Amniotic stem cell (primary cell): ENCODE measurements at regions not wholly inside any gene's neighbourhood (a gene's known extent, or its start where the extent isn't known, plus 50 kb on each side); places are given as distances from the start of the nearest gene placed in this dataset.
A peak's percentile ranks its signal among the peaks of the same experiment; 100 is the strongest.

ENCODE experiments used
- DNase-seq: peaks from one replicate; lab custom pipeline; 2025; lab: John Stamatoyannopoulos, UW

DNA sequence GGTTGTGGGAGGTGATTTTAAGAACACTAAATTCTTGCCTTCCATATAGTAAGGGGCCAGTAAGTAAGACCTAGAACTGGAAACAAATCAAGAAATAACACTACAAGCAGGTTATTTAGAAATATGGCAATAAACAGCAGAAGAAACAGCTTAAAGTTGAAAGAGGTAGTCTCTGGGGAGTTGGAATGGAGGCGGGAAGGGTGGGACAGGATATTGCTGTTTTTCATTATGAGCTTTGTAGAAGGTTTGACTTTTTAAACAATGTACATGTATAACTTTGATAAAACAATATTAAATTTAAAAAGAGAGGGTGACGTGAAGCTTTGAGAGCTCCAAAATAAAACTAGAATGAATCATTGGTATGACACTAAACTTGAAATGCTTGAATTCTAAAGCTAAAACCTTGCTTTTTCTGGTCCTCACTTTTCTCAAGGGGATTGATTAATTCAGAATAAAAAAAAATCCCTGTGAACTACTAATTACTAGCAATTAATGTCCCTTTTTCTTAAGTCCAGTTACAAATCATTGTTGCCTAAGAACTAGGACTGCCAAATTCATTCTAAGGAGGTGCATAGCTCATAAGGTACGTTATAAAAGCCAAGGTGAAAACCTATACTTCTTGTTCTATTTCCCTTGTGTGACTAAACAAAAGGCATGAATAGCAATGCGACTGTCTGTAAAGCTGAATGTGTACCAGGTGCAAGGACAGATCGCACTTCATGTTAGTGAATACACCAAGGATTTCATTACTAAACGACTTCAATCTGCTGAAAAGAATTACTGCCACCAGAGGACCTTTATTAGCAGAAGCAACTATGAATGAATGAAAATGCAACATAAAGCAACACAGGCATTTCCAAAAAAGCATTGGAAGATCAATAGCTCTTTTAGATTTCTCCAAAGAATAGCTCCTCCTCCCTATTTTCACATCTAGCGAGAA lies 177.5 kb downstream of the RBM43 start:
- no peak for DNase-seq

DNA sequence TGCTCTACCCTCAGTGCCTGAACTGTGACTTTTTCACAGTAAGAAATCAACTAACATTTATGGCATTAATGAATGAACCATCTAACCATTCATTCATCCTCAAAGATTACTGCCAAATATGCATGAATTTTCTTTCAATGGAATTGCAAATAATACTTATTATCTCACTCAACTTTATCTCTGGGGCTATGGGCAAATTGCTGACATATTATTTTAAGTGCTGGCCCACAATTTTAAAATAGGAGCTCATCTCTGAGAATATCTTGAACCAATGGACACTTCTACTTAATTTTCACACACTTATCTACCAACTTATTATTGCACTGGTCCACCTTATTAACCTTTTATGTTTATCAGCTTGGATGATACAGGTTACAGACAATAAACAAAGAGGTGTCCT lies 182.8 kb downstream of the RBM43 start:
- DNase-seq = no peak

DNA sequence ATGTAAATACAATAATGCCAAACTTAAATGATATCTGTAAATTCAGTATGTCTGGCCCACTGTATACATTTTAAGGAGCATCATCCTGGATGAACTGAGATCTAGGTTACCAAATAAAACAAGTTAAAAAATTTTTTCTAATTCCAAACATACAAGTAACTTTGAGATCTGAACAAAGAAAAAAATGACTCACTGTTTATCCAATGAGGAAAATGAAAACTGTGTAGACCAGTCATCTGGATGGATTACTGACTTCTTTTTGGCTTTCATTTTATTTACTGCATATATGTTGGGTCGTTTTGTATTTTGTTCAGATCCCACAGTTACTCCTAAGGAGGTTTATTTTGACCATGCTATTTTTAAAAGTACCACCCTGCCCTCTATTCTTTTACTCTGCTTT lies 189.8 kb downstream of the RBM43 start:
- DNase-seq = no peak

DNA sequence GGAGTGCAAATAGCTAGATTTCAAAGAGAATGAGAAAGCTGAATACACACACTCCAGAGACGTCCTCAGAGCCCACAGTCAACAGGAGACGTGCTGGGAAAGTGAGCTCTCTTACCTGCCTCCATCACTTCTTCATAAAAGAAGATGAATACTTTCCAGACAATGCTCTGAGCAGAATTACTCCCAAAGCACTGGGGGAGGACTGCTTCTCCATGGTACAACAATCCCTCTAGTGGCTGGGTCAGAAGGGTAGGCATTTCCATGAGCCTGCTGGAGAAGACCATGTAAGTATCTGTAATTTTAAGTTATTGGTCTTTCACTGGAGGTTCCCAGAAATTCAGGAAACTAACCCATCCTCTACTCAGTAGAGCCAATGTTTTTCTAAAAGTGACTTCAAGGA lies 190.3 kb downstream of the RBM43 start:
- peak; percentile 17 for DNase-seq

DNA sequence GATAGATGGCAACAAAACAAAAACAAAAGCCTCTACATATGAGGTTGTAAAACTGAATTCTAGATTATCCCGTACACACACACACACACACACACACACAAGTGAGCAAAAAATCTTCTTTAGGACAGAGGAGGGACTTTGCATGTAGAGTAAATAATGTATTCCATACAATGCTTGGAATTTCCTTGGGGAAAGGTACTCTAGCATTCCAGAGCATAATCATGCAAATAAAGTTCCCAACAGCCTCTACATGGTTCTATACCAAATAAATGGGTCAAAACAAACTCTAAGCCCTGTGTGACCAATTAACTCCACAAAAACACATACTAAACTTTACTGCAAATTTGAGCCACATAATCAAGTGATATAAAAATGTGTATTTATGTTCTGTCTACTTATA lies 191.4 kb downstream of the RBM43 start:
- no peak for DNase-seq

DNA sequence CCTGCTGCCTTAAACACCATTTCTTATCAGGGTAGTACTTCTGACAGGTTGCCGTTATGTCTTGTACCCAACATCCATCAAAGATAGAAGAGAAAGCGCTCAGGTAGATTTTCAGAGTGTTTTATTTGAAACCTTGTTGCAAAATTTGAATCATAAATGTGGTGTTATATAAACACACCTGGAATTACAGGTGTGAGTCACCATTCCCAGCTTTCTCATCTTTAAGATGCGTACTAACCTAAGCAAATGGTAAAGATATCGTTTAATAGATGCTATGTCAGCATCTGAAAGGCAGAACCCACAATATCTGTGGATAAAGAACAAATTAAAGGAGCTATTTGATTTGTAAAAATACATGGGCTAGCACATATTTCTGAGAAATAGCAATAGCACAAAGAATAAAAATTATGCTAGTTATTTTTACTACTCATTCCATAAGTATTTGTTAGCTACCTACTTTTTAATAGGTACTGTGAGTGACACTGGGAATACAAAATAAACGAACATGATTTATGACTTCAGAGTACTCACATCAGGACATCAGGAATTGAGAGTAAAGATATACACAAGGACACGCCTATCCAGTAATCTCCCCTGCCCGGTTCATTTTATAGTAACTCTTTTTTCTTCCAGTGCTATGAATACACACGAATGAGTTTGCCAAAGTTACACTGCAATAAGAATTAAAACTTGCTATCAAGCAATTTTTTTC lies 193.8 kb downstream of the RBM43 start:
- no peak for DNase-seq

DNA sequence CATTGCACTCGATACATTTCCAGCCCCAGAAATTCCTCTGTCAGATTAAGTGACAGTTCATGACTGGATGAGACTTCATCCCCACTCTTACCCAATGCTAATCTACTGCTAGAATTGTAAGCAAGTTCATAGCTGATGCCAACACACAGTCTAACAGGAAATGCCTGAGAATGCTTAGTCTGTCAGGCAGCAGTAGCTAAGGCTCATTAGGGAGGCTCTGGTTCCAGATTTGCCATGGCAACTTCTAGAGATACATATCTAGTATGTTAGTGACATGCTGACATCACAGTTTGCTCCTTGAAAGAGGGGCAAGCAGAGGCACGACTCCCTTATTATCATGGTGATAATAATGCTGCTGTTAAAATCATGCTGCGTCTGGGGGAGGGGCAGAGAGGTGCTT lies 198.4 kb downstream of the RBM43 start:
- peak; percentile 28 for DNase-seq

DNA sequence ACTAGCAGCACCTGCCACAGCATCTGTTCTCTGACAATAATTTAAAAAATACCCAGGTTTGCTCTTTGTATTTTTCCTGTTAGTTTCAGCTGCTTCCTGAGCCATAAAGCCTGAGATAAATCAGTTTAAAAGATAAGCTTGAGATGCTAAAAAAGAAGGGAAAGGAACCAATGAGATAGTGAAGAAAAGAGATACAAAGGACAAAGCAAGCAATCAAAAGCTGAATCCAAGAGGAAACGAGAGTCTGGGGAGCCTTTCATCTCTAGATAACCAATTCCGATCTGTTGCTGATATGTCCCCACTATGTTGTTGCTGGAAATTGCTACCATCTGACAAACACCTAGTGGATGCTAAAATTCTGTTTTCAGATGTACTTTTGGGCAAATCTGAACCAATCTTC lies 201.4 kb downstream of the RBM43 start:
- no peak for DNase-seq

DNA sequence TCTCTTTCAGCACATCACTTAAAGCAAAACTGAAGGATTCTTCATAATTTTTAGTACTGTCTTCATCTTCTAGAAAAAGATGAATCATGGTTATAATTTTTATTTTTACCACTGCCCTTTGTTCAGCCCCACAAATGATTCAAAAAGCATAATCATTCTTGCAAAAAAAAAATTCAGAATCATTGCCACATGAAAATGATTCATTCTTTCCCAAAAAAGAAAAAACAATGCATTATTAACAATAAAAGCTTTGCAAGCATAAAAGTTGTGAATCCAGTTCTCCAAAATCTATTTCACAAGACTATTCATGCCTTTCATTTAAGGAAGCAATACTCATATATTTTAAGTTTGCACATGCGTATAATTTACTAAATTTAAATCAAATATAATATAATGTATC lies 204.8 kb downstream of the RBM43 start:
- DNase-seq = no peak

DNA sequence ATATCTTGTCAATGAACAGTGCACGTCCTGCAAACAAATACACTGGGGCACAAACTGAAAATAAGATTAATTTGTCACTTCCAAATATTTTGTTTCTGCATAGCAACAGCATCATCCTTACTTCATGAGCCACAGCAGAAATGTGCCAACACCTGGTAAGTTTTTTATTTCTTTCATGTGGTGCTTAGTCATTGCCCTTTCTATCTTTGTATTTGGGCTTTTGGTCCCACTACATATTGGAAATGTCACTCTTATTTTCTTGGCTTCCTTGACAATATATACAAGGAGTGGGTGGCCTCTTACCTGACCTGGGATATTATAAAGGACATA lies 208.0 kb downstream of the RBM43 start:
- no peak for DNase-seq

DNA sequence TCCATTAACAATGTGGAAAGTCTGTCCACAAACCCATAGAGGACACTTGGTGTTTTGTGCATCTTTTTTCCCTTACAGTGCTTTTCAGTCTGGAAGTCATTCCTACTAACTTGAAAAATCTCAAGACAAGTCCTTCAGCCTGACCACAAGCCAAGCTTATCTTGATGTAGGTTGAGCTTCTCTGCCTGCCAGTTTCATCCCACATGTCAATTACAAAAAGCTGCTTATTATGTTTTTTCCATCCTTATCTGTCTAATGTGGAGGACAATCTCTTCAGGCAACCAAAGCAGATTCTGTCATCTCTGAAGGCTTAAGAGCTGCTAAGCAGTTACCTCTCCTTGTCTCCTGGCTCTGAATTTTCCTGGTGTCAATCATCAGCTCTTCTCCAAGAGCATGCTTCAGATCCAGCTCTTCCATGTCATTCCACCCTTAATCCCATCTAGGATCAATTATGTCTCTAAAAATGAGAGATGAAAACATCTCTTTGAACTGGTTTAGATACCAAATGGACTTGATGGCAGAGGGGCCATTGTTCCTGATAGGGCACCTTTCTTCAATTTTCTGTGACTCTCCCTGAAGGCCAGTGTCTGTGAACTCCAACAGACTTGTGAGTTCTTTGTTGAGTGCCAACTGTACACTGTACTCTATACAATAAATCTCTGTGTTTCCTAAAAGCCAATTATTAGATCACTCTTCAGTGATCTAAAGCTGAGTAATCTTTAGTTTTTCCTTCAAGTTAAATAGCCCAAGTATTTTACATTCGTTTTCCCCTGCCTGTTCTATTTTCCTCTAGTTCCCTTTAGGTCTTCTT lies 208.6 kb downstream of the RBM43 start:
- DNase-seq = no peak

DNA sequence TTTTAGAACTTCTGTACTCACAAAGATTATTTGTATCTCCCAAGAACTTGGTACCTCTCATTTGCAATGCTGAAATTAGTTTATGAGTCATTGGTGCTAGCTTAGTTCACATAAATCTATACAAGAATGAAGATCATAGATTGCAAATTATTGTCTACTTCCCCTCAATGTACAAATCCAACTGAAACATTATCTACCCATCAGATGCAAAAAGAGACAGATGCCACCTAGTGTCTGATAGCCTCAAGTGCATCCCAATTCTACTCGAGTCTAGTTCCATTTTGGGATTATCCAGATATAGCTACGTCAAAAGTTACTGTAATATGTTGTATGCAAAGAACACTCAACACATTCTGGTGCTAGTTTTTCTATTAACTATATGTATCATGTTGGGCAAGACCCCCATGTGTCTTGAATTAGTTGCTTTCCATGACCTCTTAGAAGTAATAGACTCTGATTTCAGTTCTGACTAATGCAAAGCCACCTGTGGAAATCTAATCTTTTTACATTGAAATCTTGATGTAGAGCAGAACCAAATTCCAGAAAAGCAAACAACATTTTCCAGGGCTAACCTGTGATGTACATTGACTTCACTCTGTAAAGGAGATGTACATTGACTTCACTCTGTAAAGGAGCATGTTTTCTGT lies 210.0 kb downstream of the RBM43 start:
- peak; percentile 33 for DNase-seq

DNA sequence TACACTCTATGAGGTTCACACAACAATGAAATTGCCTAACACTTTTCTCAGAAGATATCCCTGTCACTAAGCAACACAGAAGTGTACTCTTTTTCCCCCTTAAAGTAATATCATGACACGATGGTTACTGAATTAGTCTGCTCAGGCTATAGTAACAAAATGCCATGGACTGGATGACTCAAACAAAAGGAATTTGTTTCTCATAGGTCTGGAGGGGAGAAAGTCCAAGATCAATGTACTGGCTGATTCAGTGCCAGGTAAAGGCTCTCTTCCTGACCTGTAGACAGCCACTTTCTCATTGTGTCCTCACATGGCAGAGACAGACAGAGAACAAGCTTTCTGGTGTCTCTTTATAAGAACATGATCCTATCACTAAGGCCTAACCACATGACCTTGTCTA lies 211.9 kb downstream of the RBM43 start:
- peak; percentile 6 for DNase-seq

DNA sequence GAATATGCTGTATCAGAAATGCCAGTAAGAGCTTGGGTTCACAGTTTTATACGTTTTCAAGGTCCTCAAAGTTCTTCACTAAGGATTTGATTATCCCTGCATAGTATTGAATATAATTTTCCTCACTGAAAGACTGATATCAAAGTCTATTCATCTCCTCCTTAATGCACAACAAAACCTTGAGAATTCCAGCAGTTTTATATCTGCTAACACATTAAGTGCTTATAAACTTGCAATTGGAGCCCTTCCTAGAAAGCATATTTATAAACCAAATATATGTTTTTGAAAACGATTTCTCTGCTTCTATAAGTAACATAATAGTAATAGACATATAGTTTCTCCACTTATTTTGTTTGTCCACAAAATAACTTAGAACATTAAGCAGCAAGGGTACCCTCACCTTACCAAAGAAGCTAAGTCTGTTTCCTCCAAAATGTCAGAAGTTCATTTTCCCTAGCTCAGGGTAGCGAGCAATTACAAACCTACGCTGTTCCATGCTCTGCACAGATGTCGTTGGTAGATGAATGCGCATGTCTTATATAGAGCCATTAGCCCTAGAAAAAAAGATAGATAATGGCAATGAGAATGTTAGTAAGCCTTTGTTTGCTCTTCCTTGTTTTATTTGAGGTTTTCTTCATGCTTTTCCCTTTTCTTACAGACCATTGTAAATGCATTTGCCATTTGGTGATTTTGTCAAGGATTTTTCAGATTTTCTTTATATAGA lies 213.2 kb downstream of the RBM43 start:
- DNase-seq = no peak

DNA sequence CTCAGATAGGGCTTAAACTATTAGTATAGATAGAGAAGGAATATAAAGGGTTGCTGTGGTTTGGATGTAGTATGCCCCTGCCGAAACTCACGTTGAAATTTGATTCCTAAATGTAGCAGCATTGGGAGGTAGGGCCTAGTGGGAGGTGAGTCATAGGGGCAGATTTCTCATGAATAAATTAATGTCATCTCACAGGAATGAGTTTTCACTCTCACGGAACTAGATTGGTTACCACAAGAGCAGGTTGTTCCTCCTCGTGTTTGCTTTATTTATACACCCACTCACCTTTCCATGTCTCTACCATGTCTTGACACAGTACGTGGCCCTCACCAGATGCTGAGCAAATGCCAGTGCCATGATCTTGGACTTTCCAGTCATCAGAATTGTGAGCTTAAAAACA lies 218.2 kb downstream of the RBM43 start:
- peak; percentile 66 for DNase-seq

DNA sequence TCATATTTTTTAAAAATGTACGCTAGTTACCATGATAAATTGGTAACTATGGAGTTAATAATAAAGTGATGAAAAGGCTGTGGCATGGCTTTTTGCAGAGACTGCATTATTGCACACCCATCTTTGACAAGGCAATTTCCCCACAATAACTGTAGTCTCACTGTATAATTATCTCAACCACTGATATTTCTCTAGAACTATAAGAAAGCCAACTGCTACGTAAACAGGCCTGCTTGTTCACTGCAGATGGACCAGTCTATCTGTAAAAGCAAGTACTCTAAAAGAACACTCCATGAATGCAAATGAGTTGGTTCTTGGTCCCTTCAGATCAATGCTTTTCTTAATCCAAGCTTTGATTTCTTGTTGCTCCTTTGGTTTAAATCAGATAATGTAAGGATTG lies 218.7 kb downstream of the RBM43 start:
- no peak for DNase-seq

DNA sequence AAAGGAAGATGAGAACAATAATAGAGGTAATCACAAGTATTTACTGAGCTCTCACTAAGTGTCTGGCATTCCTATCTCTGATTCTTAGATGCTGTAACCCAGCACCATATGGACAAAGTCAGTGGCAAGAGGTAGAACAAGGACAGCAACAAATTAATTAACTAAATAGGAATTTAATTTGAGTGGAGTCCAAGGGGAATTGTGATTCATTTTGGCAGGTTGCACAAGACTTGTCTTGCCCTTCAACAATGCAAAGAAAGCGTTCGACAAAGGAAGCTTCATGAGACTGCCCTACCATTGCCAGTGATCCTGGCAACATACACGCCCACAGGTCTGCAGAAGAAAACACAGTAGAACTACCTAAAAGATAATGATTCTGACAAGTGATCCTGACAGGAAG lies 221.6 kb downstream of the RBM43 start:
- DNase-seq = no peak

DNA sequence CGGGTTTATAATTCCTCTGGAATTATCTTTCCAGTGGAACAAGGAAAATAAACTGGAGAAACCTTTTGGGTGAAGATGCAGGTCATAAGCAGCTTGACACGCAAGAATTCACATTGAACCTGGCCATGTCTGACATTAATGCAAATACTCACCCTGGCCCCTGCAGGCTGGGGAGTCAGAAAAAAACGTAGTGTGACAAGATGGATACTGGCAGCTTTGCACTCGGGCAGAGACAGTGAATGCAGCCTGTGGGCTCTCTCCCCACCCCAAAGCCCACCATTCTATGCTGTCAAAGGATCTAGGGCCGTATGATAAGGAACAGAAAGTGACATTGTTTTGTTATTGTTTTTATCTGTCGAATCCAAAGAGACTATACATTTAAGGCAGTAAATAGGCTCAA lies 223.1 kb downstream of the RBM43 start:
- no peak for DNase-seq

DNA sequence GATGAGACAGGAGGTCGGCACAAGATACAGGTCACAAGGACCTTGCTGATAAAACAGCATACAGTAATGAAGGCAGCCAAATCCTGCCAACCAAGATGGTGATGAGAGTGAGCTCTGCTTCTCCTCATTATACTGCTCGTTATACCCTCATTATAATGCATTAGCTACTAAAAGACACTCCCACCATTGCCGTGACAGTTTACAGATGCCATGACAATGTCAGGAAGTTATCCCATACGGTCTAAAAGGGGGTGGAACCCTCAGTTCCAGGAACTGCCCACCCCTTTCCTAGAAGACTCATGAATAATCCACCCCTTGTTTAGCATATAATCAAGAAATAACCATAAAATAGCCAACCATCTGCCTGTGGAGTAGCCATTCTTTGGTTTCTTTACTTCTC lies 224.2 kb downstream of the RBM43 start:
- DNase-seq = no peak

DNA sequence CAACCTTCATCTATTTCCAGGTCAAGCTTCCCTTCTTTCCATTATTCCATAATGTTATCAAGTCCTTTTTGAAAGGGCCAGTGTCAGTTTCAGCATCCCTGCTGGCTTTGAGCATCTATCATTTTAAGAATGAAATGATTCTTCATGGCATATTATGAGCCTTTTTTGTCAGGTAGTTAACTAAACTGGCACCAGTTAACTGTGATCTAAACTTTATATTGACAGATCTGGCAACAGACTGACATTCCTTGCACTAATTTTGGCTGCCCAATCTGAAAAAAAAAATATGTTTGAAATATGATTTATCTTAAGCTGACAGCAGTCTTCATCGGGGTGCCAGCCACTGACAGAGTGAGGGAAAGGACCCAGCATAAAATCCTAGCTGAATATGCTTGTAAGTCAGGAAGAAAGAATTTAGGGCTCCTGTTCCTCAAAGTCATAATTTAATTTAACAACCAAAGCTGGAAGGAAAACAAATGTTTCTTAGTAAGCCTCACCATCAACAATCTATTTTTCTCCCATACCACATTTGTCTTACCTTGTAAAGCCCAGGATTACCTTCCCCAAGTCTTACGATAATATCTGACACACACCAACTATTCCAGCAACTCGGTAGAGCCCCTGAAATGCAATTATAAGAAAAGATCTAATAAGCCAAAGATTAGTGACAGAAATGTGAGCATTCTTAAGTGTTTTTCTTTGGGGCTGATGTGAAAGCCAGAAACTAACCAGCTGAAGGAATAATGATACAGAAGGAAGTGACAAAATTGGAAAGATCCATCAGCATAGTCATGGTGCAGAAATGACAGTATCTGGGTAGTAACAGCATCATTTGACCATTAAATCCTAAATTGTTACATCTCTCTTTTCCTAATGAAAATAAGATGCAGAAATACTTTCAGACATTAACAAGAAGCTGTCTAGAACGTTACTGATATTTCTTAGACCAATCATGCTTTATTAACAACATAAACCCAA lies 228.1 kb downstream of the RBM43 start:
- DNase-seq = no peak
